ENCODE measurements at regions not wholly inside any gene's neighbourhood (a gene's known extent, or its start where the extent isn't known, plus 50 kb on each side); places are given as distances from the start of the nearest gene placed in this dataset.
"Not testable (repeated sequence)": the region's sequence is repeated elsewhere in the genome, so short reads cannot be mapped to it uniquely, and the experiment has no call there.

DNA sequence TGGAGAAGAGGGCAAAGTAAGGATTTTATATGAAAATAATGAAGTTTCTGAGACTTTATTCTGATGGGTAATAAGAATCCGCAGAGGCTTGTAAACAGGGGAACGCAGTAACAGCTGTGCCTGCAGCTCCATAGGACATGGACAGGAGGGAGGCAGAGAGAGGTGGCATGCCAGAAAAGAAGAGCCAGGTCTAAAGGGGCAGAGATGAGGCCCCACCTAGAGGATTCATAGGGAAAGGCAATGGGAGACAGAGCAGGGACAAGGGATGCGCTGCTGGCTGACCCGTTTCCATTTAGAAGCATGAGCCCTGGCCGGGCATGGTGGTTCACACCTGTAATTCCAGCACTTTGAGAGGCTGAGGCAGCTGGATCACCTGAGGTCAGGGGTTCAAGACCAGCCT lies 340.3 kb upstream of the CDH5 start:
- H3K9me3 Mint-ChIP-seq = peaks cover 47% of the 10 kb centered on the region
- H3K36me3 Mint-ChIP-seq = peaks cover 32% of the 10 kb centered on the region
- no peak overlapping the region for H3K4me3 Mint-ChIP-seq
- DNase-seq (ENCODE audit: low spot score) (peak; percentile 52), ATAC-seq (peak; percentile 98)
- no peaks in the 10 kb centered on the region for H3K4me1 Mint-ChIP-seq
- no peak overlapping the region for H3K27ac Mint-ChIP-seq
- ChIA-PET CTCF (interaction anchor here (0.6 to 1.0 kb wide), 6 partner anchors 18 to 450 kb away, joined by 3 to 6 read pairs (median 4); no protein-coding TSS in a partner anchor), POLR2A (interaction anchor here (0.6 kb wide), 1 partner anchor 298 kb away, joined by 5 read pairs; no protein-coding TSS in a partner anchor)
- TF ChIP-seq TCF7 (CRISPR knock-in tag; IDR thresholded peaks at IDR 0.05; ENCODE audit: low read depth) (no peak), HMGXB4 (CRISPR knock-in tag; IDR thresholded peaks at IDR 0.05) (no peak), ZNF396 (CRISPR knock-in tag; IDR thresholded peaks at IDR 0.05; ENCODE audit: borderline replicate concordance) (no peak), ETV6 (CRISPR knock-in tag; IDR thresholded peaks at IDR 0.05) (no peak), ESRRA (CRISPR knock-in tag; IDR thresholded peaks at IDR 0.05; ENCODE audit: borderline replicate concordance) (no peak), STAT6 (CRISPR knock-in tag; conservative IDR thresholded peaks at IDR 0.05; ENCODE audit: low read depth) (no peak), MYBL2 (CRISPR knock-in tag; IDR thresholded peaks at IDR 0.05) (no peak), ZNF423 (CRISPR knock-in tag; IDR thresholded peaks at IDR 0.05) (no peak), SMAD4 (CRISPR knock-in tag; IDR thresholded peaks at IDR 0.05) (no peak), NFATC4 (CRISPR knock-in tag; IDR thresholded peaks at IDR 0.05) (no peak), ZNF219 (CRISPR knock-in tag; IDR thresholded peaks at IDR 0.05; ENCODE audit: borderline replicate concordance) (no peak), CREB1 (CRISPR knock-in tag; IDR thresholded peaks at IDR 0.05) (no peak)
- TF ChIP-seq, protein P1, sequence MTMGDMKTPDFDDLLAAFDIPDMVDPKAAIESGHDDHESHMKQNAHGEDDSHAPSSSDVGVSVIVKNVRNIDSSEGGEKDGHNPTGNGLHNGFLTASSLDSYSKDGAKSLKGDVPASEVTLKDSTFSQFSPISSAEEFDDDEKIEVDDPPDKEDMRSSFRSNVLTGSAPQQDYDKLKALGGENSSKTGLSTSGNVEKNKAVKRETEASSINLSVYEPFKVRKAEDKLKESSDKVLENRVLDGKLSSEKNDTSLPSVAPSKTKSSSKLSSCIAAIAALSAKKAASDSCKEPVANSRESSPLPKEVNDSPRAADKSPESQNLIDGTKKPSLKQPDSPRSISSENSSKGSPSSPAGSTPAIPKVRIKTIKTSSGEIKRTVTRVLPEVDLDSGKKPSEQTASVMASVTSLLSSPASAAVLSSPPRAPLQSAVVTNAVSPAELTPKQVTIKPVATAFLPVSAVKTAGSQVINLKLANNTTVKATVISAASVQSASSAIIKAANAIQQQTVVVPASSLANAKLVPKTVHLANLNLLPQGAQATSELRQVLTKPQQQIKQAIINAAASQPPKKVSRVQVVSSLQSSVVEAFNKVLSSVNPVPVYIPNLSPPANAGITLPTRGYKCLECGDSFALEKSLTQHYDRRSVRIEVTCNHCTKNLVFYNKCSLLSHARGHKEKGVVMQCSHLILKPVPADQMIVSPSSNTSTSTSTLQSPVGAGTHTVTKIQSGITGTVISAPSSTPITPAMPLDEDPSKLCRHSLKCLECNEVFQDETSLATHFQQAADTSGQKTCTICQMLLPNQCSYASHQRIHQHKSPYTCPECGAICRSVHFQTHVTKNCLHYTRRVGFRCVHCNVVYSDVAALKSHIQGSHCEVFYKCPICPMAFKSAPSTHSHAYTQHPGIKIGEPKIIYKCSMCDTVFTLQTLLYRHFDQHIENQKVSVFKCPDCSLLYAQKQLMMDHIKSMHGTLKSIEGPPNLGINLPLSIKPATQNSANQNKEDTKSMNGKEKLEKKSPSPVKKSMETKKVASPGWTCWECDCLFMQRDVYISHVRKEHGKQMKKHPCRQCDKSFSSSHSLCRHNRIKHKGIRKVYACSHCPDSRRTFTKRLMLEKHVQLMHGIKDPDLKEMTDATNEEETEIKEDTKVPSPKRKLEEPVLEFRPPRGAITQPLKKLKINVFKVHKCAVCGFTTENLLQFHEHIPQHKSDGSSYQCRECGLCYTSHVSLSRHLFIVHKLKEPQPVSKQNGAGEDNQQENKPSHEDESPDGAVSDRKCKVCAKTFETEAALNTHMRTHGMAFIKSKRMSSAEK (CRISPR knock-in tag; IDR thresholded peaks at IDR 0.05; ENCODE audit: borderline replicate concordance) = no peak
- TF ChIP-seq, protein P2, sequence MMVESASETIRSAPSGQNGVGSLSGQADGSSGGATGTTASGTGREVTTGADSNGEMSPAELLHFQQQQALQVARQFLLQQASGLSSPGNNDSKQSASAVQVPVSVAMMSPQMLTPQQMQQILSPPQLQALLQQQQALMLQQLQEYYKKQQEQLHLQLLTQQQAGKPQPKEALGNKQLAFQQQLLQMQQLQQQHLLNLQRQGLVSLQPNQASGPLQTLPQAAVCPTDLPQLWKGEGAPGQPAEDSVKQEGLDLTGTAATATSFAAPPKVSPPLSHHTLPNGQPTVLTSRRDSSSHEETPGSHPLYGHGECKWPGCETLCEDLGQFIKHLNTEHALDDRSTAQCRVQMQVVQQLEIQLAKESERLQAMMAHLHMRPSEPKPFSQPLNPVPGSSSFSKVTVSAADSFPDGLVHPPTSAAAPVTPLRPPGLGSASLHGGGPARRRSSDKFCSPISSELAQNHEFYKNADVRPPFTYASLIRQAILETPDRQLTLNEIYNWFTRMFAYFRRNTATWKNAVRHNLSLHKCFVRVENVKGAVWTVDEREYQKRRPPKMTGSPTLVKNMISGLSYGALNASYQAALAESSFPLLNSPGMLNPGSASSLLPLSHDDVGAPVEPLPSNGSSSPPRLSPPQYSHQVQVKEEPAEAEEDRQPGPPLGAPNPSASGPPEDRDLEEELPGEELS (CRISPR knock-in tag; IDR thresholded peaks at IDR 0.05) = no peak
- no peaks in the 10 kb centered on the region; the same call in none of the 2 replicates for H3K27me3 Mint-ChIP-seq (ENCODE audit: low read depth)

- DNase-seq (ENCODE audit: low spot score) (no peak), ATAC-seq (no peak)
- Mint-ChIP-seq H3K27me3 (ENCODE audit: low read depth) (no peaks in the 10 kb centered on the region; the same call in none of the 2 replicates), H3K4me1 (no peaks in the 10 kb centered on the region), H3K9me3 (peaks cover 49% of the 10 kb centered on the region), H3K27ac (no peak overlapping the region), H3K4me3 (no peak overlapping the region), H3K36me3 (peaks cover 32% of the 10 kb centered on the region)
- TF ChIP-seq, protein P3, sequence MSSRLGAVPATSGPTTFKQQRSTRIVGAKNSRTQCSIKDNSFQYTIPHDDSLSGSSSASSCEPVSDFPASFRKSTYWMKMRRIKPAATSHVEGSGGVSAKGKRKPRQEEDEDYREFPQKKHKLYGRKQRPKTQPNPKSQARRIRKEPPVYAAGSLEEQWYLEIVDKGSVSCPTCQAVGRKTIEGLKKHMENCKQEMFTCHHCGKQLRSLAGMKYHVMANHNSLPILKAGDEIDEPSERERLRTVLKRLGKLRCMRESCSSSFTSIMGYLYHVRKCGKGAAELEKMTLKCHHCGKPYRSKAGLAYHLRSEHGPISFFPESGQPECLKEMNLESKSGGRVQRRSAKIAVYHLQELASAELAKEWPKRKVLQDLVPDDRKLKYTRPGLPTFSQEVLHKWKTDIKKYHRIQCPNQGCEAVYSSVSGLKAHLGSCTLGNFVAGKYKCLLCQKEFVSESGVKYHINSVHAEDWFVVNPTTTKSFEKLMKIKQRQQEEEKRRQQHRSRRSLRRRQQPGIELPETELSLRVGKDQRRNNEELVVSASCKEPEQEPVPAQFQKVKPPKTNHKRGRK (CRISPR knock-in tag; IDR thresholded peaks at IDR 0.05; ENCODE audit: borderline replicate concordance) = 0 out of 2 replicates have a peak, but pooled peaks have one; percentile 61
- TF ChIP-seq, protein P4, sequence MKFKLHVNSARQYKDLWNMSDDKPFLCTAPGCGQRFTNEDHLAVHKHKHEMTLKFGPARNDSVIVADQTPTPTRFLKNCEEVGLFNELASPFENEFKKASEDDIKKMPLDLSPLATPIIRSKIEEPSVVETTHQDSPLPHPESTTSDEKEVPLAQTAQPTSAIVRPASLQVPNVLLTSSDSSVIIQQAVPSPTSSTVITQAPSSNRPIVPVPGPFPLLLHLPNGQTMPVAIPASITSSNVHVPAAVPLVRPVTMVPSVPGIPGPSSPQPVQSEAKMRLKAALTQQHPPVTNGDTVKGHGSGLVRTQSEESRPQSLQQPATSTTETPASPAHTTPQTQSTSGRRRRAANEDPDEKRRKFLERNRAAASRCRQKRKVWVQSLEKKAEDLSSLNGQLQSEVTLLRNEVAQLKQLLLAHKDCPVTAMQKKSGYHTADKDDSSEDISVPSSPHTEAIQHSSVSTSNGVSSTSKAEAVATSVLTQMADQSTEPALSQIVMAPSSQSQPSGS (CRISPR knock-in tag; IDR thresholded peaks at IDR 0.05; ENCODE audit: borderline replicate concordance, low read depth) = no peak
- CTCF ChIA-PET = interaction anchor here (0.6 to 1.0 kb wide), 6 partner anchors 18 to 449 kb away, joined by 3 to 6 read pairs (median 4); no protein-coding TSS in a partner anchor
- POLR2A ChIA-PET = interaction anchor here (0.6 kb wide), 1 partner anchor 298 kb away, joined by 5 read pairs; no protein-coding TSS in a partner anchor
These were observed 340.7 kb upstream of the CDH5 start for GRCh38 chr16:66025751-66026150.

GRCh38 chr16:66024567-66024966 lies 341.9 kb upstream of the CDH5 start:
- peaks cover 32% of the 10 kb centered on the region for H3K36me3 Mint-ChIP-seq
- peaks cover 55% of the 10 kb centered on the region for H3K9me3 Mint-ChIP-seq
- H3K27ac Mint-ChIP-seq; POLR2A ChIA-PET; ATAC-seq; H3K27me3 Mint-ChIP-seq (ENCODE audit: low read depth); H3K4me1 Mint-ChIP-seq; DNase-seq (ENCODE audit: low spot score); H3K4me3 Mint-ChIP-seq; CTCF ChIA-PET: not testable (repeated sequence)

Measured in WTC11 (cell line).